Non-pigmented ciliary epithelial cell (primary cell): ENCODE measurements at regions not wholly inside any gene's neighbourhood (a gene's known extent, or its start where the extent isn't known, plus 50 kb on each side); places are given as distances from the start of the nearest gene placed in this dataset.
"Not testable (repeated sequence)": the region's sequence is repeated elsewhere in the genome, so short reads cannot be mapped to it uniquely, and the experiment has no call there.

Experiments
- DNase-seq: peaks from one replicate; pipeline ENCODE4 v3.0.0-alpha.2; 2010; ENCODE audit warnings: low read depth

GRCh38 chr12:88945051-88945732 is 364.9 kb upstream of the KITLG start:
- DNase-seq, result no peak

- DNase-seq, result no peak
These were observed 364.1 kb upstream of the KITLG start for GRCh38 chr12:88944397-88944796.

- no peak for DNase-seq
These were observed 360.6 kb upstream of the KITLG start for GRCh38 chr12:88940854-88941253.

- DNase-seq, result no peak
These were observed 355.6 kb upstream of the KITLG start for GRCh38 chr12:88935856-88936255.

- no peak for DNase-seq
These were observed 354.0 kb upstream of the KITLG start for GRCh38 chr12:88934163-88934747.

- no peak for DNase-seq
These were observed 352.2 kb upstream of the KITLG start for GRCh38 chr12:88932457-88932856.

GRCh38 chr12:88931598-88931997 is 351.3 kb upstream of the KITLG start:
- no peak for DNase-seq

- DNase-seq, result no peak
These were observed 345.2 kb upstream of the KITLG start for GRCh38 chr12:88925454-88925853.

GRCh38 chr12:88924162-88924561 is 343.9 kb upstream of the KITLG start:
- DNase-seq, result no peak

- DNase-seq, result no peak
These were observed 343.4 kb upstream of the KITLG start for GRCh38 chr12:88923631-88924030.

GRCh38 chr12:88922816-88923215 is 342.5 kb upstream of the KITLG start:
- DNase-seq, result no peak

GRCh38 chr12:88921890-88922532 is 341.7 kb upstream of the KITLG start:
- DNase-seq, result no peak

GRCh38 chr12:88921434-88921833 is 341.2 kb upstream of the KITLG start:
- DNase-seq, result no peak

- no peak for DNase-seq
These were observed 337.9 kb upstream of the KITLG start for GRCh38 chr12:88918161-88918560.

- no peak for DNase-seq
These were observed 334.7 kb upstream of the KITLG start for GRCh38 chr12:88914967-88915366.

GRCh38 chr12:88909510-88909909 is 329.2 kb upstream of the KITLG start:
- no peak for DNase-seq

GRCh38 chr12:88908345-88908744 is 328.1 kb upstream of the KITLG start:
- no peak for DNase-seq

- DNase-seq, result no peak
These were observed 324.4 kb upstream of the KITLG start for GRCh38 chr12:88904705-88905104.

- DNase-seq, result no peak
These were observed 323.1 kb upstream of the KITLG start for GRCh38 chr12:88903333-88903732.

- no peak for DNase-seq
These were observed 317.5 kb upstream of the KITLG start for GRCh38 chr12:88897723-88898122.

GRCh38 chr12:88896958-88897357 is 316.7 kb upstream of the KITLG start:
- no peak for DNase-seq

- no peak for DNase-seq
These were observed 315.4 kb upstream of the KITLG start for GRCh38 chr12:88895634-88896033.

- no peak for DNase-seq
These were observed 313.5 kb upstream of the KITLG start for GRCh38 chr12:88893801-88894200.

- not testable (repeated sequence) for DNase-seq
These were observed 311.2 kb upstream of the KITLG start for GRCh38 chr12:88891434-88891833.
